ENCODE measurements at regions not wholly inside any gene's neighbourhood (a gene's known extent, or its start where the extent isn't known, plus 50 kb on each side); places are given as distances from the start of the nearest gene placed in this dataset.

DNA sequence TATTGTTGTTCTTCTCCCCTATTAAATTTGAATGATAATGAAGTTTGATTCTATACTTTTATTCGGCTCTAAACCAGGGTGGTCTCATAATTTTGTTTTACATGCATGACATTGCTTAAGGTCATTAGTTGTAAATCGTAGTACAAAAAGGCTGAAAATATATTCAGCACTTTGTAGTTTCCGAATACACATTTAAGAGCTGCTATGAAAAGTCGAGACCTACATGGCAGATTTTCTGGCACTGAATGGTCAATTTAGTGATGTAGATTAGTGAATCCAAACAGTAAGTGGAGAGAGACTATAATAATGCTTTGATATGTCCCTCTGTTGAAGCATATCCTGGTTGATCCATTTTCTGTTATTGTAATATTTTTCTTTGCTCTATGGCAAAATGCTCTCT is 254.0 kb upstream of the SOX2 start:
- intact Hi-C loops (cut with DNase I), result no loop called here
- no peak for DNase-seq
- no peaks in the 10 kb centered on the region for H3K27me3 ChIP-seq
- WGBS, 4 donors, result 69 to 84% (median 75%) methylated on average over 4 of the region's 4 CpGs
- H3K36me3 ChIP-seq (replicated peaks in 1 of 2), result no peaks in the 10 kb centered on the region
- no peak overlapping the region for H3K27ac ChIP-seq
- no peaks in the 10 kb centered on the region for H3K9me3 ChIP-seq (replicated peaks in 1 of 3)
- TF ChIP-seq POLR2A (IDR thresholded peaks at IDR 0.05), result no peak
- TF ChIP-seq, protein P1, sequence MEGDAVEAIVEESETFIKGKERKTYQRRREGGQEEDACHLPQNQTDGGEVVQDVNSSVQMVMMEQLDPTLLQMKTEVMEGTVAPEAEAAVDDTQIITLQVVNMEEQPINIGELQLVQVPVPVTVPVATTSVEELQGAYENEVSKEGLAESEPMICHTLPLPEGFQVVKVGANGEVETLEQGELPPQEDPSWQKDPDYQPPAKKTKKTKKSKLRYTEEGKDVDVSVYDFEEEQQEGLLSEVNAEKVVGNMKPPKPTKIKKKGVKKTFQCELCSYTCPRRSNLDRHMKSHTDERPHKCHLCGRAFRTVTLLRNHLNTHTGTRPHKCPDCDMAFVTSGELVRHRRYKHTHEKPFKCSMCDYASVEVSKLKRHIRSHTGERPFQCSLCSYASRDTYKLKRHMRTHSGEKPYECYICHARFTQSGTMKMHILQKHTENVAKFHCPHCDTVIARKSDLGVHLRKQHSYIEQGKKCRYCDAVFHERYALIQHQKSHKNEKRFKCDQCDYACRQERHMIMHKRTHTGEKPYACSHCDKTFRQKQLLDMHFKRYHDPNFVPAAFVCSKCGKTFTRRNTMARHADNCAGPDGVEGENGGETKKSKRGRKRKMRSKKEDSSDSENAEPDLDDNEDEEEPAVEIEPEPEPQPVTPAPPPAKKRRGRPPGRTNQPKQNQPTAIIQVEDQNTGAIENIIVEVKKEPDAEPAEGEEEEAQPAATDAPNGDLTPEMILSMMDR (IDR thresholded peaks at IDR 0.05), result no peak
- H3K4me1 ChIP-seq (replicated peaks in 1 of 2), result no peaks in the 10 kb centered on the region
- no peak overlapping the region for H3K4me3 ChIP-seq

DNA sequence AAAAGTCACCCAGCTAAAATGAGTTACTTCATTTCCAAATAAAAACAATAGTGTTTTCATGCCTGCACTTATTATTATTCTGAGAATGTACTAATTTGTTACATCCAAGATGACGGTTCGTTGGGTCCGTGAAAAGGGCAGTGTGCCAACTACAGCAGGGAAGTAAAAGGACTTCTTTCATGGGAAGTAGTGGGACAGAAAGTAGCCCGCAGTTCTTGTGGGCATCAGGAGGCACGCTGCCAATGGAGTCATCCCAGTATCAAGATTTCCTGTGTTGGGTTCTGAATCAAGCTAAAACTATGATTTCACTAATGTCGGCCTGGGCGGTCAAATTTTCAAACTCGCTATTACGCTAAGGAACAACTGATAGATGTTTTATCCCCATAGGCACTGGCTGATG is 254.5 kb upstream of the SOX2 start:
- DNase-seq, result peak in 3 of 7 donors; percentile 13 to 53 (median 24)
- intact Hi-C loops (cut with DNase I), result no loop called here
- Histone ChIP-seq H3K27me3 (no peaks in the 10 kb centered on the region), H3K4me3 (no peak overlapping the region), H3K27ac (no peak overlapping the region), H3K9me3 (replicated peaks in 1 of 3) (no peaks in the 10 kb centered on the region), H3K4me1 (replicated peaks in 1 of 2) (no peaks in the 10 kb centered on the region), H3K36me3 (replicated peaks in 1 of 2) (no peaks in the 10 kb centered on the region)
- no peak for TF ChIP-seq POLR2A (IDR thresholded peaks at IDR 0.05)
- TF ChIP-seq, protein P1 (IDR thresholded peaks at IDR 0.05), result no peak
- 78 to 92% (median 87%) methylated on average over 9 of the region's 9 CpGs for WGBS, 4 donors

DNA sequence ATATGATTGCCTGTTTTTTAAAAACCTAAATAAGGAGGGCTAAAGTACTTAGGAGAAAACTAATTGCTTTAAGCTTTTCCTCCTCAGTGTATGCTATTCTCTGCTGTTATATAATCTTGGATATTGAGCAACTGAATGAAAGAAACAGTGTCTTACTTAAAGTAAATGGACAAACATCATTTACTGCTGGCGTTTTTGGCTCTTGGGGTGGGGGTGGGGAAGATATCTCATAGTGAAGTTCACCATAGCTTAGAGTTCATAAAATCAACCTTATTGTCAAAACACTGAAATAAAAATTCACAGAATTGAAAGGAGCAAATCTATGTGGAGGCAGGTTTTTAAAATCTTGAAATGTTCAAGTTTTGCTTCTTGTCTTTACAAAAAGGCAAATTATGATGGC is 256.4 kb upstream of the SOX2 start:
- no peak overlapping the region for H3K27ac ChIP-seq
- DNase-seq, result no peak
- 40 to 74% (median 44%) methylated on average over 1 of the region's 1 CpG for WGBS, 4 donors
- H3K4me1 ChIP-seq (replicated peaks in 1 of 2), result no peaks in the 10 kb centered on the region
- TF ChIP-seq POLR2A (IDR thresholded peaks at IDR 0.05), result no peak
- TF ChIP-seq, protein P1 (IDR thresholded peaks at IDR 0.05), result no peak
- no peaks in the 10 kb centered on the region for H3K27me3 ChIP-seq
- no peaks in the 10 kb centered on the region for H3K36me3 ChIP-seq (replicated peaks in 1 of 2)
- H3K4me3 ChIP-seq, result no peak overlapping the region
- intact Hi-C loops (cut with DNase I), result no loop called here
- no peaks in the 10 kb centered on the region for H3K9me3 ChIP-seq (replicated peaks in 1 of 3)

DNA sequence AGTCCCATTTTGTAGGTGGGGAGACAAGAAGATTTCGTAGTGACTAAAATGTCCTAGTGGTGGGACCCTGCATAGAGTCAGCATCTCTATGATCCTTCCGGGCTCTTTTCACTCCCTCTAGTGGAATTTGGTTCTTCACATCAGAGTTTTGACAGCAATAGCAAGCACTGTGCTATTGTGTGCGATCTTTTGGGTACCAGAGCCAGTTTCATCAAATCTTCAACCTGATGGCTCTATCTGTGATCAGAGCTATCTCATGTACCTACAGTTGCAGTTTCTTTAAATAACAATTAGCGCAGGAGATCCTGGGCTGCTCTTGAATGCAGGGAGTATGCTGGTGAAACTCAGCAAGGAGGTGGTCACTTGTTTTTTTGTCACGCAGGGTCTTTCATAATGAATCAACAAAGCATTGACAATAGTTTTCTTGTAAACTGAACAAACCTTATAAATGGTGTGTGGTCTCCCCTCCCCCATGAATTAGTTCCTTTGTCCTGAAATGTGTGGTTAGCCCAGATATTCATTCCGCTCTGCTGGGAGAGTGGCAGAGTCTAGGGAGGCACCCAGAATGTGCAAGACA is 257.2 kb upstream of the SOX2 start:
- no peaks in the 10 kb centered on the region for H3K4me1 ChIP-seq (replicated peaks in 1 of 2)
- H3K27me3 ChIP-seq, result no peaks in the 10 kb centered on the region
- no peak overlapping the region for H3K4me3 ChIP-seq
- no peaks in the 10 kb centered on the region for H3K9me3 ChIP-seq (replicated peaks in 1 of 3)
- no peak for TF ChIP-seq POLR2A (IDR thresholded peaks at IDR 0.05)
- TF ChIP-seq, protein P1 (IDR thresholded peaks at IDR 0.05), result no peak
- H3K36me3 ChIP-seq (replicated peaks in 1 of 2), result no peaks in the 10 kb centered on the region
- intact Hi-C loops (cut with DNase I), result no loop called here
- 81 to 86% (median 84%) methylated on average over 6 of the region's 6 CpGs for WGBS, 4 donors
- no peak overlapping the region for H3K27ac ChIP-seq
- no peak for DNase-seq

Measured in adrenal gland (tissue), 9 donors.